ENCODE measurements at regions not wholly inside any gene's neighbourhood (a gene's known extent, or its start where the extent isn't known, plus 50 kb on each side); places are given as distances from the start of the nearest gene placed in this dataset.

- DNase-seq (ENCODE audit: low read depth, low spot score): no peak
- no peaks in the 10 kb centered on the region for H3K27me3 ChIP-seq (ENCODE audit: control insufficient read depth in 2 of 2, insufficient read depth in 2 of 2, low read length in 2 of 2)
- no peak overlapping the region for H2AFZ ChIP-seq (ENCODE audit: low read depth, low read length)
- no peaks in the 10 kb centered on the region for H3K36me3 ChIP-seq (ENCODE audit: control insufficient read depth in 2 of 2, extremely low read depth in 1 of 2, insufficient read depth in 2 of 2, low read length in 2 of 2)
- no peak for FAIRE-seq
- intact Hi-C loops (cut with micrococcal nuclease) (loop anchor here (5.0 kb wide), 2 partner anchors 70 to 780 kb away; no protein-coding TSS in a partner anchor), dilution Hi-C loops (cut with MboI; ENCODE audit: extremely low pct_ligation_motif_present, low sequenced_read_pairs) (no loop called here)
- no peaks in the 10 kb centered on the region for H3K79me2 ChIP-seq (ENCODE audit: control insufficient read depth, insufficient read depth, low read length)
- no peak for TF ChIP-seq CTCF (IDR thresholded peaks at IDR 0.05; ENCODE audit: extremely low read depth in 1 of 2, insufficient read depth in 1 of 2, low read depth in 1 of 2, low read length in 2 of 2)
- no peak for TF ChIP-seq FOS (IDR thresholded peaks at IDR 0.05; ENCODE audit: borderline replicate concordance, insufficient read depth, low read length)
- no peak for TF ChIP-seq MYC (IDR thresholded peaks at IDR 0.05; ENCODE audit: low read depth, low read length)
- no peak for TF ChIP-seq POLR2A (IDR thresholded peaks at IDR 0.05; ENCODE audit: low read depth, low read length)
- TF ChIP-seq MAX (IDR thresholded peaks at IDR 0.05; ENCODE audit: insufficient read depth, insufficient read length): no peak
- TF ChIP-seq GATA2 (IDR thresholded peaks at IDR 0.05; ENCODE audit: insufficient read depth, insufficient read length, low read depth, low read length): no peak
- TF ChIP-seq JUN (IDR thresholded peaks at IDR 0.05; ENCODE audit: borderline replicate concordance, insufficient read depth, insufficient read length, low read depth): no peak
- TF ChIP-seq POLR2AphosphoS5 (IDR thresholded peaks at IDR 0.05; ENCODE audit: insufficient read depth, low read depth, low read length): no peak
- TF ChIP-seq EZH2 (IDR thresholded peaks at IDR 0.05; ENCODE audit: borderline replicate concordance, low read depth, low read length, severe bottlenecking): no peak
- H3K4me1 ChIP-seq (ENCODE audit: control insufficient read depth, extremely low read depth, insufficient read depth, low read length): peaks cover 35% of the 10 kb centered on the region
- no peak overlapping the region for H3K9ac ChIP-seq (replicated peaks; ENCODE audit: extremely low read depth, insufficient read depth, low read length)
- no peak overlapping the region for H3K4me3 ChIP-seq (replicated peaks in 1 of 3; ENCODE audit: insufficient read depth in 1 of 3, low read depth in 1 of 3, low read length in 3 of 3)
- POLR2A ChIA-PET: no interaction called here
- CTCF ChIA-PET: no interaction called here
- H4K20me1 ChIP-seq (replicated peaks; ENCODE audit: control insufficient read depth, extremely low read depth, insufficient read depth, low read length): no peaks in the 10 kb centered on the region
- H3K27ac ChIP-seq (ENCODE audit: insufficient read depth, low read depth, low read length): no peak overlapping the region
- H3K9me1 ChIP-seq (replicated peaks; ENCODE audit: control insufficient read depth, extremely low read depth, insufficient read depth, low read length): no peaks in the 10 kb centered on the region
- no TSS peak for BruUV-seq (replicated peaks)
- no peak overlapping the region for H3K4me2 ChIP-seq (ENCODE audit: insufficient read depth, low read length)
- H3K9me3 ChIP-seq (replicated peaks; ENCODE audit: control insufficient read depth, insufficient read depth, low read length): no peaks in the 10 kb centered on the region
Observed at GRCh38 chr6:113562248-113562647, 294.9 kb upstream of the MARCKS start.

All from endothelial cell of umbilical vein (primary cell).